Heart left ventricle (tissue), 16 donors: ENCODE measurements at regions not wholly inside any gene's neighbourhood (a gene's known extent, or its start where the extent isn't known, plus 50 kb on each side); places are given as distances from the start of the nearest gene placed in this dataset.
A peak's percentile ranks its signal among the peaks of the same experiment; 100 is the strongest.

ENCODE experiments used
- ATAC-seq, 4 donors: fragments of 200-7000 bp; cut with Tn5 transposase; one replicate each; pipeline ENCODE4 v1.9.1; 2020 to 2022; ENCODE audit warnings: moderate library complexity in 4 of 4, mild to moderate bottlenecking in 3 of 4, moderate number of reproducible peaks in 1 of 4
- DNase-seq, 5 donors: peaks; one replicate each; pipeline ENCODE4 v3.0.0-alpha.2; 2020
- H3K27ac ChIP-seq, 12 donors: fragments of 200-600 bp; sonication (generic) in 4 of 12; one replicate each; pipeline versions ENCODE4 v1.5.0 to v1.8.0; 2016 to 2022; ENCODE audit warnings: mild to moderate bottlenecking in 2 of 12
- H3K27me3 ChIP-seq, 9 donors: fragments of 200-600 bp; sonication (generic) in 2 of 9; one replicate each; pipeline versions ENCODE4 v1.5.1 to v1.8.0; 2016 to 2022; ENCODE audit warnings: mild to moderate bottlenecking in 3 of 9
- H3K36me3 ChIP-seq, 9 donors: fragments of 200-600 bp; sonication (generic) in 2 of 9; one replicate each; pipeline versions ENCODE4 v1.5.0 to v1.8.0; 2018 to 2022; ENCODE audit warnings: mild to moderate bottlenecking in 2 of 9
- H3K4me1 ChIP-seq, 12 donors: fragments of 200-600 bp; sonication (generic) in 4 of 12; one replicate each; pipeline versions ENCODE4 v1.5.0 to v1.8.0; 2016 to 2022; ENCODE audit warnings: mild to moderate bottlenecking in 3 of 12
- H3K4me3 ChIP-seq, 12 donors: fragments of 200-600 bp; sonication (generic) in 4 of 12; one replicate each; pipeline versions ENCODE4 v1.5.0 to v1.8.0; 2017 to 2022; ENCODE audit warnings: mild to moderate bottlenecking in 9 of 12, moderate library complexity in 4 of 12
- H3K9me3 ChIP-seq, 12 donors: fragments of 200-600 bp; sonication (generic) in 4 of 12; one replicate each; pipeline versions ENCODE4 v1.5.0 to v1.8.0; 2016 to 2022; ENCODE audit warnings: mild to moderate bottlenecking in 1 of 12
- POLR2A ChIP-seq, 2 donors: fragments of 450-650 bp; IDR thresholded peaks; one replicate each; pipeline ENCODE4 v1.6.1; 2017; ENCODE audit warnings: antibody characterized with exemption in 2 of 2, mild to moderate bottlenecking in 2 of 2, moderate library complexity in 2 of 2
- WGBS, 4 donors: extraction: QIAGEN DNeasy Blood & Tissue Kit in 2 of 4; methylation state at CpG; one replicate each; pipeline versions ENCODE4 v1.1.5 to v1.1.7; 2013 to 2018; 5-methylcytosine and 5-hydroxymethylcytosine counted together
- intact Hi-C, 10 donors: fragments of 100-400 bp; cut with DNase I; formaldehyde crosslinking; loops; one replicate each; pipeline versions ENCODE4 v1.11.1 to v1.14.2; 2022
- TF ChIP-seq, protein P1 (sequence below), 12 donors: fragments of 200-600 bp; sonication (generic) in 4 of 12; IDR thresholded peaks; one replicate each; pipeline versions ENCODE4 v1.5.0 to v1.8.0; 2018 to 2022; ENCODE audit warnings: antibody characterized with exemption in 12 of 12, mild to moderate bottlenecking in 5 of 12
- donor health status: ischemic (EF 13 %, LVEDD 7.1; RV severe dilation, severe dysfunction).
- donor health status: healthy with polysubstance abuse.
- donor health status: DM: no; HTN: yes; CAD: no.
- donor health status: DM: no; HTN: no; CAD: no.
- donor health status: ischemic (EF 25% LVEDD 6.9; RV normal size, moderate dysfunction).
- donor health status: ischemic (EF 25% LVEDD 5.7; RV mildly dilated, moderate dysfunction).
- donor health status: healthy.
- donor health status: DM: yes; HTN: yes; CAD: no.
- donor health status: ischemic (EF 35%, LVEDD 5.7; RV mildly dilated, moderate dysfunction).
- donor health status: nonischemic (EF 11% LVEDD 7.7; RV severe dilation, severe dysfunction).
- donor health status: DM: yes; HTN: yes; CAD: no.
- donor health status: PGD.
- donor health status: ischemic (EF 29% LVEDD 5.4; RV normal size, mild dysfunction).
- donor health status: nonischemic (EF 23%, LVEDD 6.1; RV moderate dilation, normal function).

DNA sequence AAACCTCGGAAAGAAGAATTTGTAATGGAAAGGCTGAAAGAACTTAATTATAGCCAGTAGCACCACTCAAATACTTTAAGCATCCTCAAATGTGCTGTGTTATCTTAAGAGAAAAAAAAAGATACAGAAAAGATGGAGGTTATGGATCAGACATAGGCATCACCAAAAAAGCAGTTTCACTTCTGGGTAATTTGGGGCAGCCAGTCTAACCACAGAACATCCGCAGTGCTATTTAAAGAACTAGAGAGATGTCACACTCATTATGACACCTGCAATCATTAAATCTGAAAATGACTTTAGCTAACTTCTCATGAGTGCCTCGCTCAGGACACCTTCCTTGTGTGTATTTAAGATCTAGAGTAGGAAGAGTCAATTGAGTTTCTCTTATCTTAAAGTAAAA lies 211.8 kb downstream of the RBM26 start:
- Histone ChIP-seq H3K4me1 (peaks cover 0 to 11% (median 0%) of the 10 kb centered on the region in 12 donors), H3K9me3 (no peaks in the 10 kb centered on the region), H3K36me3 (no peaks in the 10 kb centered on the region), H3K27ac (no peak overlapping the region), H3K4me3 (no peak overlapping the region), H3K27me3 (no peaks in the 10 kb centered on the region)
- ATAC-seq (no peak), DNase-seq (no peak)
- 71 to 80% (median 74%) methylated on average over 3 of the region's 3 CpGs for WGBS, 4 donors
- intact Hi-C loops: no loop called here
- TF ChIP-seq, protein P1, sequence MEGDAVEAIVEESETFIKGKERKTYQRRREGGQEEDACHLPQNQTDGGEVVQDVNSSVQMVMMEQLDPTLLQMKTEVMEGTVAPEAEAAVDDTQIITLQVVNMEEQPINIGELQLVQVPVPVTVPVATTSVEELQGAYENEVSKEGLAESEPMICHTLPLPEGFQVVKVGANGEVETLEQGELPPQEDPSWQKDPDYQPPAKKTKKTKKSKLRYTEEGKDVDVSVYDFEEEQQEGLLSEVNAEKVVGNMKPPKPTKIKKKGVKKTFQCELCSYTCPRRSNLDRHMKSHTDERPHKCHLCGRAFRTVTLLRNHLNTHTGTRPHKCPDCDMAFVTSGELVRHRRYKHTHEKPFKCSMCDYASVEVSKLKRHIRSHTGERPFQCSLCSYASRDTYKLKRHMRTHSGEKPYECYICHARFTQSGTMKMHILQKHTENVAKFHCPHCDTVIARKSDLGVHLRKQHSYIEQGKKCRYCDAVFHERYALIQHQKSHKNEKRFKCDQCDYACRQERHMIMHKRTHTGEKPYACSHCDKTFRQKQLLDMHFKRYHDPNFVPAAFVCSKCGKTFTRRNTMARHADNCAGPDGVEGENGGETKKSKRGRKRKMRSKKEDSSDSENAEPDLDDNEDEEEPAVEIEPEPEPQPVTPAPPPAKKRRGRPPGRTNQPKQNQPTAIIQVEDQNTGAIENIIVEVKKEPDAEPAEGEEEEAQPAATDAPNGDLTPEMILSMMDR (IDR thresholded peaks at IDR 0.05): no peak
- no peak for TF ChIP-seq POLR2A (IDR thresholded peaks at IDR 0.05)

DNA sequence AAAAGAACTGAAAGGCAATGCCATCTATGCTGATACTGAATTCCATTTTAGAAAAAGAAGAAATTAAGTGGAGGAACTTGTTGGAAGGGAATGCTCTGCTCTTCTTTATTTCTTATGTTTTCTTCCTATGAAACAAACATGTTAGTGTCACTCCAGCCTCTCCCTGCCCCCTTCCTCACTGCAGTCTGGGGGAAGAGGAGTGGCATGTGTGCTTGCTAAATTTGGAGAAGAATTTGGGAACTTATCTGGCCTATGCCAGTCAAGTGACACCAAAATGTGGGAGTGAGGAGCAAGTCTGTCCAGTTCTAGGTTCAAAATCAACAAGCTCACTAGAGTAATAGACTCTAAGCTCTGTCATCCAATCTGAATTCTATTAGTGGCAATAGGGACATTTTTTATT lies 214.6 kb downstream of the RBM26 start:
- Histone ChIP-seq H3K36me3 (no peaks in the 10 kb centered on the region), H3K9me3 (no peaks in the 10 kb centered on the region), H3K4me1 (peaks cover 0 to 11% (median 0%) of the 10 kb centered on the region in 12 donors), H3K4me3 (no peak overlapping the region), H3K27me3 (no peaks in the 10 kb centered on the region), H3K27ac (no peak overlapping the region)
- DNase-seq (no peak), ATAC-seq (peak in 1 of 4 donors; percentile 37)
- intact Hi-C loops: no loop called here
- TF ChIP-seq, protein P1 (IDR thresholded peaks at IDR 0.05): no peak
- no peak for TF ChIP-seq POLR2A (IDR thresholded peaks at IDR 0.05)

DNA sequence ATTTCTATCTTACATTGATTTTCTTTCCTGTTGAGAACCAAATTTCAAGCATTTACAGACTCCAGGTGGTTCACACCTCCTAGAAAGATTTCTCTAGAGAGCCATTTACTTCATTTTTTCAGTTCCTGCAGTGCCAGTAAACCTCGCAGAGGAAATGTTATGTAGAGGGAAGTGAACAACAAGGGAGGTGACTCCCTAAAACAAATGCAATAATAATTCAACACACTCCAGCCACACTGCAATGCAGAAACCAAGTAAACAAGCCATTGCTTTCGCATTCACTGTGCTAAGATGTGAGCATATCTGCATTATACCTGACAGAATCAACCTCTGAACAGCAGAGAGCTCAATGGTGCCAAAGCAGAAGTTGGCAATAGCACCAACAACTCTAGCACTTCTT lies 215.1 kb downstream of the RBM26 start:
- no peak for DNase-seq
- no peak for ATAC-seq
- no peaks in the 10 kb centered on the region for H3K9me3 ChIP-seq
- intact Hi-C loops: no loop called here
- H3K4me3 ChIP-seq: no peak overlapping the region
- WGBS, 4 donors: 54 to 60% (median 57%) methylated on average over 2 of the region's 2 CpGs
- no peak overlapping the region for H3K27ac ChIP-seq
- H3K36me3 ChIP-seq: no peaks in the 10 kb centered on the region
- TF ChIP-seq, protein P1 (IDR thresholded peaks at IDR 0.05): no peak
- TF ChIP-seq POLR2A (IDR thresholded peaks at IDR 0.05): no peak
- peaks cover 0 to 11% (median 0%) of the 10 kb centered on the region in 12 donors for H3K4me1 ChIP-seq
- H3K27me3 ChIP-seq: no peaks in the 10 kb centered on the region

DNA sequence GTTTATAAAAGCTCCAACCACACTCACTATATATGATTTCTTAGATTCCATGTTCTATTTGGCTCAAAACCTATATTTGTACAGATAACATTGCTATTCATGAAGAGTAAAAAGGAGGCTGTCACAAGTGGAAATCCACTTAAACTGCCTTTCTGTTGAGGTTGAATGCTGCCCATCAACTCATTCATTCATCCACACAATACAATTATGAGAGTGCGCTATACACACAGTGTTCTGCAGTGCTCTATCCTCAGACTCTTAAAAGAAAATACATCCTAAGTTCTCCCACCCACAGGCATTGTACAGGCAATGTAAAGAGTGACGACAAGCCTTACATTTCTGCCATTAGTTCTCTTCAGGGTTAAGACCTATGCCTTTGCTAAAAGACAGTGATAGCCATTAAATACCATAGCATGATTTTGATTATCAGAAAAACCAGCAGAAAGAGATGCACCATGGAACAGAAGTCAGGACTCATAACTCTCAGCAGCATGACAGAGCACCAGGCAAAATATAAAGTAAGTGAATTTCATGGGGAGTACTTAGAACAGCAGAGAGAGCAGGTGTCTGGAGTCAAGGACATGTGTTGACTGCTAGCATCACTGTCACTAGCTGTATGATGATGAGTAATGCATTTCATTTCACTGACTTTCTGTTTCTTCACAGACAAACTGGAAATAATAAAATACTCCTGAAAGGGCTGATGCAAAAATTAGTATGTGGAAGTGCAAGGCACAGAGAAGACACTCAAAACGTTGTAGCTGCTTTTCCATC lies 218.0 kb downstream of the RBM26 start:
- 43 to 76% (median 53%) methylated on average over 3 of the region's 3 CpGs for WGBS, 4 donors
- H3K27me3 ChIP-seq: no peaks in the 10 kb centered on the region
- no peaks in the 10 kb centered on the region for H3K9me3 ChIP-seq
- peaks cover 0 to 5% (median 0%) of the 10 kb centered on the region in 12 donors for H3K4me1 ChIP-seq
- no peak overlapping the region for H3K4me3 ChIP-seq
- TF ChIP-seq, protein P1 (IDR thresholded peaks at IDR 0.05): no peak
- TF ChIP-seq POLR2A (IDR thresholded peaks at IDR 0.05): no peak
- H3K36me3 ChIP-seq: no peaks in the 10 kb centered on the region
- ATAC-seq (no peak), DNase-seq (no peak)
- intact Hi-C loops: no loop called here
- no peak overlapping the region for H3K27ac ChIP-seq
